ENCODE measurements at regions not wholly inside any gene's neighbourhood (a gene's known extent, or its start where the extent isn't known, plus 50 kb on each side); places are given as distances from the start of the nearest gene placed in this dataset.
"Not testable (repeated sequence)": the region's sequence is repeated elsewhere in the genome, so short reads cannot be mapped to it uniquely, and the experiment has no call there.

DNA sequence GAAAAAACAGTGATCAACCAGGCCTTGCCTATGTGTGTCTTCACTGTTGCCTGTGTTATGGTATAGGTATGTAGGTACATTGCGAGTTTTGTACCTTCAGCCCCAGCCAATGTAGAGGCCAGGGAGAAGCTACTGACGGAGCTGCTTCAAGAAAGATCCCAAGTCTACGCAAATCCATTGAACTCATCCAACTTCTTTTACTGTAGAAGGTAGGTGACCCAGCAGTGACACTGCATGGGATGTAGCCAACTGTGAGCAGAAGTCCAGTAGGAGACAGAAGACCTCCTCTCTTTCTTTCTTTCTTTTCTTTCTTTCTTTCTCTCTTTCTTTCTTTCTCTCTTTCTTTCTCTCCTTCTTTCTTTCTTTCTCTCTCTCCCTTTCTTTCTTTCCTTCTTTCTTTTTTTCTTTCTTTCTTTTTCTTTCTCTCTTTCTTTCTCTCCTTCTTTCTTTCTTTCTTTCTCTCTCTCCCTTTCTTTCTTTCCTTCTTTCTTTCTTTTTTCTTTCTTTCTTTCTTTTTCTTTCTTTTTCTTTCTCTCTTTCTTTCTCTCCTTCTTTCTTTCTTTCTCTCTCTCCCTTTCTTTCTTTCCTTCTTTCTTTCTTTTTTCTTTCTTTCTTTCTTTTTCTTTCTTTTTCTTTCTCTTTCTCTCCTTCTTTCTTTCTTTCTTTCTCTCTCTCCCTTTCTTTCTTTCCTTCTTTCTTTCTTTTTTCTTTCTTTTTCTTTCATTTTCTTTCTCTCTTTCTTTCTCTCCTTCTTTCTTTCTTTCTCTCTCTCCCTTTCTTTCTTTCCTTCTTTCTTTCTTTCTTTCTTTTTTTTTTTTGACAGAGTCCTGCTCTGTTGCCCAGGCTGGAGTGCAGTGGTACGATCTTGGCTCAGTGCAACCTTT, 88.7 kb upstream of the NCK2 start:
- TF ChIP-seq, protein P1, sequence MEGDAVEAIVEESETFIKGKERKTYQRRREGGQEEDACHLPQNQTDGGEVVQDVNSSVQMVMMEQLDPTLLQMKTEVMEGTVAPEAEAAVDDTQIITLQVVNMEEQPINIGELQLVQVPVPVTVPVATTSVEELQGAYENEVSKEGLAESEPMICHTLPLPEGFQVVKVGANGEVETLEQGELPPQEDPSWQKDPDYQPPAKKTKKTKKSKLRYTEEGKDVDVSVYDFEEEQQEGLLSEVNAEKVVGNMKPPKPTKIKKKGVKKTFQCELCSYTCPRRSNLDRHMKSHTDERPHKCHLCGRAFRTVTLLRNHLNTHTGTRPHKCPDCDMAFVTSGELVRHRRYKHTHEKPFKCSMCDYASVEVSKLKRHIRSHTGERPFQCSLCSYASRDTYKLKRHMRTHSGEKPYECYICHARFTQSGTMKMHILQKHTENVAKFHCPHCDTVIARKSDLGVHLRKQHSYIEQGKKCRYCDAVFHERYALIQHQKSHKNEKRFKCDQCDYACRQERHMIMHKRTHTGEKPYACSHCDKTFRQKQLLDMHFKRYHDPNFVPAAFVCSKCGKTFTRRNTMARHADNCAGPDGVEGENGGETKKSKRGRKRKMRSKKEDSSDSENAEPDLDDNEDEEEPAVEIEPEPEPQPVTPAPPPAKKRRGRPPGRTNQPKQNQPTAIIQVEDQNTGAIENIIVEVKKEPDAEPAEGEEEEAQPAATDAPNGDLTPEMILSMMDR (IDR thresholded peaks at IDR 0.05; ENCODE audit: borderline replicate concordance, extremely low read depth, low read length, poor library complexity, severe bottlenecking), result not testable (repeated sequence)
- TF ChIP-seq EZH2 (IDR thresholded peaks at IDR 0.05; ENCODE audit: borderline replicate concordance, low read depth, low read length, severe bottlenecking), result not testable (repeated sequence)
